Activated CD4-positive, alpha-beta T cell treated with anti-CD3 and anti-CD28 coated beads, Interleukin-2, Interleukin-4, amounts not matched to agents 100 ng/mL and 50 ng/mL, durations not matched to agents 16 hours and 8 hours (primary cell): ENCODE measurements at regions not wholly inside any gene's neighbourhood (a gene's known extent, or its start where the extent isn't known, plus 50 kb on each side); places are given as distances from the start of the nearest gene placed in this dataset.

ENCODE experiments used
- DNase-seq: peaks from one replicate; pipeline ENCODE4 v3.0.0-alpha.2; 2020; ENCODE audit warnings: low spot score

GRCh38 chr13:34116651-34117050 lies 298.7 kb downstream of the RFC3 start:
- no peak for DNase-seq

- no peak for DNase-seq
Observed at GRCh38 chr13:34124666-34125306, 306.8 kb downstream of the RFC3 start.

GRCh38 chr13:34127523-34127922 lies 309.6 kb downstream of the RFC3 start:
- DNase-seq = no peak

GRCh38 chr13:34128661-34129060 lies 310.7 kb downstream of the RFC3 start:
- no peak for DNase-seq

GRCh38 chr13:34129436-34129835 lies 311.5 kb downstream of the RFC3 start:
- no peak for DNase-seq

GRCh38 chr13:34137200-34137599 lies 319.3 kb downstream of the RFC3 start:
- no peak for DNase-seq

GRCh38 chr13:34139660-34140227 lies 321.8 kb downstream of the RFC3 start:
- DNase-seq = no peak

- no peak for DNase-seq
Observed at GRCh38 chr13:34143637-34144036, 325.7 kb downstream of the RFC3 start.

- DNase-seq = no peak
Observed at GRCh38 chr13:34144142-34144541, 326.2 kb downstream of the RFC3 start.

GRCh38 chr13:34145061-34145460 lies 327.1 kb downstream of the RFC3 start:
- DNase-seq = no peak

GRCh38 chr13:34148359-34148758 lies 330.4 kb downstream of the RFC3 start:
- no peak for DNase-seq

GRCh38 chr13:34151885-34152284 lies 333.9 kb downstream of the RFC3 start:
- DNase-seq = no peak

- no peak for DNase-seq
Observed at GRCh38 chr13:34152409-34152808, 334.5 kb downstream of the RFC3 start.

- DNase-seq = no peak
Observed at GRCh38 chr13:34152996-34153395, 335.0 kb downstream of the RFC3 start.

GRCh38 chr13:34153428-34154180 lies 335.7 kb downstream of the RFC3 start:
- no peak for DNase-seq

GRCh38 chr13:34155931-34156607 lies 338.1 kb downstream of the RFC3 start:
- peak; percentile 58 for DNase-seq

- DNase-seq = peak; percentile 89
Observed at GRCh38 chr13:34156841-34157365, 339.0 kb downstream of the RFC3 start.

GRCh38 chr13:34159946-34160345 lies 342.0 kb downstream of the RFC3 start:
- no peak for DNase-seq

- no peak for DNase-seq
Observed at GRCh38 chr13:34161931-34162543, 344.1 kb downstream of the RFC3 start.

GRCh38 chr13:34162544-34162933 lies 344.6 kb downstream of the RFC3 start:
- DNase-seq = no peak

- no peak for DNase-seq
Observed at GRCh38 chr13:34164582-34164981, 346.6 kb downstream of the RFC3 start.

GRCh38 chr13:34165158-34165557 lies 347.2 kb downstream of the RFC3 start:
- DNase-seq = no peak
